WTC11 (cell line): ENCODE measurements at regions not wholly inside any gene's neighbourhood (a gene's known extent, or its start where the extent isn't known, plus 50 kb on each side); places are given as distances from the start of the nearest gene placed in this dataset.

Experiments
- ATAC-seq: fragments of 200-7000 bp; cut with Tn5 transposase; 2 replicates; pipeline ENCODE4 v1.10.0; 2021; ENCODE audit warnings: mild to moderate bottlenecking, moderate library complexity
- CTCF ChIA-PET: fragments of 300-600 bp; sonication (Branson Sonifier 250); formaldehyde crosslinking; loops from one replicate; lab custom pipeline; 2021; ENCODE audit warnings: antibody characterized with exemption; lab: Charles Lee
- POLR2A ChIA-PET: fragments of 350-600 bp; sonication (Branson Sonifier 250); formaldehyde crosslinking; loops from one replicate; lab custom pipeline; 2021; ENCODE audit warnings: antibody characterized with exemption; lab: Charles Lee
- DNase-seq: peaks from one replicate; pipeline ENCODE4 v3.0.0; 2021; ENCODE audit warnings: low spot score
- H3K27ac Mint-ChIP-seq: 2 replicates; pipeline ENCODE4 v1.8.0; 2021; ENCODE audit warnings: mixed read lengths
- H3K27me3 Mint-ChIP-seq: 2 replicates; pipeline ENCODE4 v1.8.0; 2021; ENCODE audit warnings: low read depth, mild to moderate bottlenecking, moderate library complexity, mixed read lengths
- H3K36me3 Mint-ChIP-seq: 2 replicates; pipeline ENCODE4 v1.8.0; 2021; ENCODE audit warnings: mixed read lengths
- H3K4me1 Mint-ChIP-seq: 2 replicates; pipeline ENCODE4 v1.8.0; 2022; ENCODE audit warnings: mixed read lengths
- H3K4me3 Mint-ChIP-seq: 2 replicates; pipeline ENCODE4 v1.8.0; 2021; ENCODE audit warnings: mild to moderate bottlenecking, moderate library complexity, mixed read lengths
- H3K9me3 Mint-ChIP-seq: 2 replicates; pipeline ENCODE4 v1.8.0; 2021; ENCODE audit warnings: mixed read lengths
- EMX1 ChIP-seq: fragments of 250-450 bp; sonication (Bioruptor Pico); IDR thresholded peaks from 2 replicates; pipeline ENCODE4 v1.8.0; 2021; ENCODE audit warnings: mild to moderate bottlenecking
- ESRRA ChIP-seq: sonication (generic); formaldehyde crosslinking; IDR thresholded peaks from 2 replicates; pipeline ENCODE4 v1.8.1; 2022; ENCODE audit warnings: mild to moderate bottlenecking, missing genetic modification reagents, borderline replicate concordance
- MXD4 ChIP-seq: fragments of 250-450 bp; sonication (Bioruptor Pico); IDR thresholded peaks from 2 replicates; pipeline ENCODE4 v1.8.0; 2021; ENCODE audit warnings: mild to moderate bottlenecking, moderate library complexity, borderline replicate concordance
- NFE2L1 ChIP-seq: sonication (generic); formaldehyde crosslinking; IDR thresholded peaks from 2 replicates; pipeline ENCODE4 v1.8.1; 2023; ENCODE audit warnings: missing genetic modification reagents
- SOX15 ChIP-seq: fragments of 250-450 bp; sonication (Bioruptor Pico); IDR thresholded peaks from 2 replicates; pipeline ENCODE4 v1.9.0; 2021; ENCODE audit warnings: mild to moderate bottlenecking
- SP1 ChIP-seq: sonication (generic); formaldehyde crosslinking; conservative IDR thresholded peaks from 2 replicates; pipeline ENCODE4 v1.8.1; 2022; ENCODE audit warnings: missing genetic modification reagents
- TCF7 ChIP-seq: sonication (generic); formaldehyde crosslinking; IDR thresholded peaks from 2 replicates; pipeline ENCODE4 v1.8.0; 2022; ENCODE audit warnings: mild to moderate bottlenecking, low read depth, missing genetic modification reagents, moderate library complexity
- ZNF416 ChIP-seq: fragments of 250-450 bp; sonication (Bioruptor Pico); IDR thresholded peaks from 2 replicates; pipeline ENCODE4 v1.9.0; 2021; ENCODE audit warnings: mild to moderate bottlenecking, inconsistent platforms
- ZNF423 ChIP-seq: fragments of 250-450 bp; sonication (Bioruptor Pico); IDR thresholded peaks from 2 replicates; pipeline ENCODE4 v2.1.2; 2022; ENCODE audit warnings: mild to moderate bottlenecking, moderate library complexity
- TF ChIP-seq, protein P1 (sequence below): sonication (generic); formaldehyde crosslinking; IDR thresholded peaks from 2 replicates; pipeline ENCODE4 v1.8.0; 2023; ENCODE audit warnings: mild to moderate bottlenecking, missing genetic modification reagents
- TF ChIP-seq, protein P2 (sequence below): fragments of 250-450 bp; sonication (Bioruptor Pico); IDR thresholded peaks from 2 replicates; pipeline ENCODE4 v1.8.0; 2021; ENCODE audit warnings: mild to moderate bottlenecking
- TF ChIP-seq, protein P3 (sequence below): sonication (generic); formaldehyde crosslinking; IDR thresholded peaks from 2 replicates; pipeline ENCODE4 v1.8.0; 2023; ENCODE audit warnings: missing genetic modification reagents
- TF ChIP-seq, protein P4 (sequence below): fragments of 200-600 bp; IDR thresholded peaks from 2 replicates; pipeline ENCODE4 v1.8.0; 2022; ENCODE audit warnings: antibody characterized with exemption

DNA sequence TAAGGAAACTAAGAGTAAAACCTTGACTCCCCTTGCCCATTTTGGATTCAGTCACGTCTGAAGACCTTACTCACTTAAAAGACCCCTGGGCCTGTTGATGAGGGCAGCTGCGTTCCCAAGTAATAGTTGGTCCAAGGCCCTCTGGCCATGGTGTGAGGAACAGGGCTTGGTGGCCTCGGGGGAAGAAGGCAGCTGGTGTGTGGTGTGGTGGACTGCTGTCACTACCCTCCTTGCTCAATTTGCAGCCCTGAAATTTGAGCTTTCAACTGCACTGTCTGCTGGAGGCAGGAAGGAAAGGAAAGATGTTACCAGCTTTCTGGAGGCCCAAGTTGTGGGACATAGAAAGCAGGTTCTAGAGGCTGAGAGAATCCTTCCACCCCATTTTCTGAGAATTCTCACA is 128.2 kb downstream of the SLC38A6 start:
- Mint-ChIP-seq H3K4me3 (no peak overlapping the region), H3K27ac (no peak overlapping the region), H3K36me3 (peaks cover 22% of the 10 kb centered on the region), H3K27me3 (peaks cover 4% of the 10 kb centered on the region; the same call in 1 of the 2 replicates), H3K4me1 (peaks cover 47% of the 10 kb centered on the region), H3K9me3 (peaks cover 21% of the 10 kb centered on the region)
- no peak for TF ChIP-seq SOX15 (CRISPR knock-in tag)
- TF ChIP-seq, protein P1, sequence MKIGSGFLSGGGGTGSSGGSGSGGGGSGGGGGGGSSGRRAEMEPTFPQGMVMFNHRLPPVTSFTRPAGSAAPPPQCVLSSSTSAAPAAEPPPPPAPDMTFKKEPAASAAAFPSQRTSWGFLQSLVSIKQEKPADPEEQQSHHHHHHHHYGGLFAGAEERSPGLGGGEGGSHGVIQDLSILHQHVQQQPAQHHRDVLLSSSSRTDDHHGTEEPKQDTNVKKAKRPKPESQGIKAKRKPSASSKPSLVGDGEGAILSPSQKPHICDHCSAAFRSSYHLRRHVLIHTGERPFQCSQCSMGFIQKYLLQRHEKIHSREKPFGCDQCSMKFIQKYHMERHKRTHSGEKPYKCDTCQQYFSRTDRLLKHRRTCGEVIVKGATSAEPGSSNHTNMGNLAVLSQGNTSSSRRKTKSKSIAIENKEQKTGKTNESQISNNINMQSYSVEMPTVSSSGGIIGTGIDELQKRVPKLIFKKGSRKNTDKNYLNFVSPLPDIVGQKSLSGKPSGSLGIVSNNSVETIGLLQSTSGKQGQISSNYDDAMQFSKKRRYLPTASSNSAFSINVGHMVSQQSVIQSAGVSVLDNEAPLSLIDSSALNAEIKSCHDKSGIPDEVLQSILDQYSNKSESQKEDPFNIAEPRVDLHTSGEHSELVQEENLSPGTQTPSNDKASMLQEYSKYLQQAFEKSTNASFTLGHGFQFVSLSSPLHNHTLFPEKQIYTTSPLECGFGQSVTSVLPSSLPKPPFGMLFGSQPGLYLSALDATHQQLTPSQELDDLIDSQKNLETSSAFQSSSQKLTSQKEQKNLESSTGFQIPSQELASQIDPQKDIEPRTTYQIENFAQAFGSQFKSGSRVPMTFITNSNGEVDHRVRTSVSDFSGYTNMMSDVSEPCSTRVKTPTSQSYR (CRISPR knock-in tag): no peak
- TF ChIP-seq EMX1 (CRISPR knock-in tag): no peak
- TF ChIP-seq, protein P2, sequence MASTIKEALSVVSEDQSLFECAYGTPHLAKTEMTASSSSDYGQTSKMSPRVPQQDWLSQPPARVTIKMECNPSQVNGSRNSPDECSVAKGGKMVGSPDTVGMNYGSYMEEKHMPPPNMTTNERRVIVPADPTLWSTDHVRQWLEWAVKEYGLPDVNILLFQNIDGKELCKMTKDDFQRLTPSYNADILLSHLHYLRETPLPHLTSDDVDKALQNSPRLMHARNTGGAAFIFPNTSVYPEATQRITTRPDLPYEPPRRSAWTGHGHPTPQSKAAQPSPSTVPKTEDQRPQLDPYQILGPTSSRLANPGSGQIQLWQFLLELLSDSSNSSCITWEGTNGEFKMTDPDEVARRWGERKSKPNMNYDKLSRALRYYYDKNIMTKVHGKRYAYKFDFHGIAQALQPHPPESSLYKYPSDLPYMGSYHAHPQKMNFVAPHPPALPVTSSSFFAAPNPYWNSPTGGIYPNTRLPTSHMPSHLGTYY: no peak
- no peak for TF ChIP-seq TCF7 (CRISPR knock-in tag)
- no peak for TF ChIP-seq ZNF423 (CRISPR knock-in tag)
- no peak for TF ChIP-seq MXD4
- TF ChIP-seq ESRRA (CRISPR knock-in tag): no peak
- no peak for TF ChIP-seq ZNF416 (CRISPR knock-in tag)
- no peak for DNase-seq
- ATAC-seq: no peak
- ChIA-PET CTCF (interaction anchor here (0.9 kb wide), 1 partner anchor 145 kb away, joined by 5 read pairs; no protein-coding TSS in a partner anchor), POLR2A (no interaction called here)

- CTCF ChIA-PET: interaction anchor here (0.9 to 1.2 kb wide), 2 partner anchors 80 to 145 kb away, joined by 3 to 5 read pairs; no protein-coding TSS in a partner anchor
- no peak for TF ChIP-seq SP1 (CRISPR knock-in tag)
- ATAC-seq: no peak
- H3K36me3 Mint-ChIP-seq: peaks cover 15% of the 10 kb centered on the region
- peaks cover 14% of the 10 kb centered on the region for H3K9me3 Mint-ChIP-seq
- H3K27me3 Mint-ChIP-seq: peaks cover 4% of the 10 kb centered on the region; the same call in 1 of the 2 replicates
- DNase-seq: no peak
- POLR2A ChIA-PET: no interaction called here
- H3K4me3 Mint-ChIP-seq: no peak overlapping the region
- peaks cover 50% of the 10 kb centered on the region for H3K4me1 Mint-ChIP-seq
- H3K27ac Mint-ChIP-seq: no peak overlapping the region; the same call in 1 of the 2 replicates
Observed at GRCh38 chr14:61108496-61109141, 127.6 kb downstream of the SLC38A6 start.

- DNase-seq: no peak
Observed at GRCh38 chr14:61107869-61108493, 126.9 kb downstream of the SLC38A6 start.

More at GRCh38 chr14:61107869-61108493, 126.9 kb downstream of the SLC38A6 start:
- H3K9me3 Mint-ChIP-seq: peaks cover 9% of the 10 kb centered on the region
- H3K27ac Mint-ChIP-seq: 0 out of 2 replicates have a peak overlapping the region, but pooled peaks have one; percentile 39
- no peak for ATAC-seq
- H3K36me3 Mint-ChIP-seq: peaks cover 12% of the 10 kb centered on the region; the same call in 1 of the 2 replicates
- POLR2A ChIA-PET: no interaction called here
- TF ChIP-seq NFE2L1: no peak
- TF ChIP-seq, protein P3, sequence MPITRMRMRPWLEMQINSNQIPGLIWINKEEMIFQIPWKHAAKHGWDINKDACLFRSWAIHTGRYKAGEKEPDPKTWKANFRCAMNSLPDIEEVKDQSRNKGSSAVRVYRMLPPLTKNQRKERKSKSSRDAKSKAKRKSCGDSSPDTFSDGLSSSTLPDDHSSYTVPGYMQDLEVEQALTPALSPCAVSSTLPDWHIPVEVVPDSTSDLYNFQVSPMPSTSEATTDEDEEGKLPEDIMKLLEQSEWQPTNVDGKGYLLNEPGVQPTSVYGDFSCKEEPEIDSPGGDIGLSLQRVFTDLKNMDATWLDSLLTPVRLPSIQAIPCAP (CRISPR knock-in tag): no peak
- TF ChIP-seq, protein P4, sequence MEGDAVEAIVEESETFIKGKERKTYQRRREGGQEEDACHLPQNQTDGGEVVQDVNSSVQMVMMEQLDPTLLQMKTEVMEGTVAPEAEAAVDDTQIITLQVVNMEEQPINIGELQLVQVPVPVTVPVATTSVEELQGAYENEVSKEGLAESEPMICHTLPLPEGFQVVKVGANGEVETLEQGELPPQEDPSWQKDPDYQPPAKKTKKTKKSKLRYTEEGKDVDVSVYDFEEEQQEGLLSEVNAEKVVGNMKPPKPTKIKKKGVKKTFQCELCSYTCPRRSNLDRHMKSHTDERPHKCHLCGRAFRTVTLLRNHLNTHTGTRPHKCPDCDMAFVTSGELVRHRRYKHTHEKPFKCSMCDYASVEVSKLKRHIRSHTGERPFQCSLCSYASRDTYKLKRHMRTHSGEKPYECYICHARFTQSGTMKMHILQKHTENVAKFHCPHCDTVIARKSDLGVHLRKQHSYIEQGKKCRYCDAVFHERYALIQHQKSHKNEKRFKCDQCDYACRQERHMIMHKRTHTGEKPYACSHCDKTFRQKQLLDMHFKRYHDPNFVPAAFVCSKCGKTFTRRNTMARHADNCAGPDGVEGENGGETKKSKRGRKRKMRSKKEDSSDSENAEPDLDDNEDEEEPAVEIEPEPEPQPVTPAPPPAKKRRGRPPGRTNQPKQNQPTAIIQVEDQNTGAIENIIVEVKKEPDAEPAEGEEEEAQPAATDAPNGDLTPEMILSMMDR: no peak
- CTCF ChIA-PET: interaction anchor here (0.6 to 1.2 kb wide), 2 partner anchors 12 to 81 kb away, joined by 3 to 5 read pairs; no protein-coding TSS in a partner anchor
- H3K4me3 Mint-ChIP-seq: no peak overlapping the region
- peaks cover 3% of the 10 kb centered on the region; the same call in 1 of the 2 replicates for H3K27me3 Mint-ChIP-seq
- peaks cover 57% of the 10 kb centered on the region for H3K4me1 Mint-ChIP-seq
